GM19438 (cell line): ENCODE measurements at regions not wholly inside any gene's neighbourhood (a gene's known extent, or its start where the extent isn't known, plus 50 kb on each side); places are given as distances from the start of the nearest gene placed in this dataset.

Source experiments
- ATAC-seq: cut with Tn5 transposase; IDR thresholded peaks from one replicate; pipeline ENCODE4 v1.9.1; 2021; ENCODE audit warnings: low read depth; ENCODE audit not compliant: unreplicated experiment

DNA sequence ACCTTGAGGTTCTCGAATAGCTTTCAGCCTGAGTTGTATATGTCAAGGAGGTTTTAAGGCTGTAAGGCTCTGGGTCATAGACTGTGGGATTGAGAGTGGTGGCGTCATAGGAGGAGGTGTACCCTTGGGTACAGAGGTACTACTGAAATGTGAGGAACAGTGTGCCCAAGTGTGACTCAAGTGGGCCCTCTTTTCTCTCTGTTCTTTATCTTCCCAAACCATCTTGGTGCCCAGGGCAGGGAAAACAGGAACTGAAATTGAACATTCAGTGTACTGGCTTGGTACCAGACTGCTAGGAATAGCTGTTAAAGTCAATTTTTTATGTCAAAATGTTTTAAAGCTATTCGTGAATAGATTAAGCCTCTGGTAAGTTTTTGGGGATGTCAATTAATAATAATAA lies 136.2 kb upstream of the RPS6KA3 start:
- no peak for ATAC-seq

DNA sequence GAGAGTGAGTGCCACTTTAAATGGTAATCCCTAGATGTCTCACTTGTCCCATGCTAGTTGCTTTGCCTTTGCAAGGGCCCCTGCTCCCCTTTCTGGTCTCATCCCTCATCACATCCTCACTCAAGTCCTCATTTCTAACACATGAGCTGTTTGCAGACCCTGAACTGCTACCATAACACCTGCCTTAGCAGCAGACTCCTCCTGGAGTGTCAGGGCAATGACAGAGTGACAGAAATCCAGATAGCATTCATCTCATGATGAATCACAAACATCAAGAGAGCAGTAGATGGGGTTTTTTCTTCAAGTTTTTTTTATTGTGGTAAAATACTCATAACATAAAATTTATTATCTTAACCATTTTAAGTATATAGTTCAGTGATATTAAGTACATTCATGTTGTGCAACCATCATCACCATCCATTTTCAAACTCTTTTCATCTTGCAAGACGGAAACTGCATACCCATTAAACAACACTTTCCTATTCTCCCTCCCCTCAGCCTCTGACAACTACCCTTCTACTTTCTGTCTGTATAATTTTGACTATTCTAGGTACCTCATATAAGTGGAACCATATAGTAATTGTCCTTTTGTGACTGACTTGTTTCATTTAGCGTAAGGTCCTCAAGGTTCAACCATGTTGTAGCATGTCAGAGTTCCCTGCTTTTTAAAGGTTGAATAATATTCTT lies 133.2 kb upstream of the RPS6KA3 start:
- no peak for ATAC-seq

DNA sequence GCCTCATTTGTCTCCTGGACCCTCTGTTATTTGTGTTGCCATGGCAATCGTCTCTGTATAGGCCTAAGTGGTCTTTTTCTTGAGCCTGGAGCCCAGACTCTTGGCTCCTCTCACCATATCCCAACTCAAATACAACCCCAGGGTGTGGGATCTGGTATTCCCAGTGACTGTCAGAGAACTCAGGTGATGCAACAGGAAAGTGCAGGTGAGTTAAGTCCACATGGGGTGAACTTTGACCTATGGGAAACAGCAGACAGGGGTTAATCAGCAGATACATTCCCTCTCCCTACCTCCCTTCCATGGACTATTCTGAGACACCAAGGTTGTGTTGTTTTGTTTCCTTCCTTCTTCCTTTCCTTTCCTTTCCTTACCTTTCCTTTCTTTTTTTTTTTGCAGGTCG lies 130.9 kb upstream of the RPS6KA3 start:
- no peak for ATAC-seq

DNA sequence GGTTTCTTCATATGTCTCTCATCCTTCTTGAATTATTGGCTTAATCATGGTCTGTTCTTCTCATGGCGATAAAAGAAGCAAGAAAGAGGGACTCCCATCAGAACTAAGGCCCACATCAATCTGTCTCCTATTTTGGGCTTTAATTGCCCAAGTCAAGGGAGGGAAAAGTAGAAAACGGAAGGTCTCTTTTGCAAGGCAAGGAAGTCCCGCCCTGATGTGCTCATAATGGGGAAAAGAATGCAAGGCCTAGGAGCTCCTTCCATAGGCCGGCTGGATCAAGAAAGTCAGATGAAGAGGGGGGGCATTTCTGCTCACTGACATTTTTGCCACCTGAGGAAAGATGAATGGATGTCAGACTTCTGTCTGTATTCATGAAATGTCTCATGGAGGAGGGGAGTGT lies 127.7 kb upstream of the RPS6KA3 start:
- ATAC-seq, result no peak

DNA sequence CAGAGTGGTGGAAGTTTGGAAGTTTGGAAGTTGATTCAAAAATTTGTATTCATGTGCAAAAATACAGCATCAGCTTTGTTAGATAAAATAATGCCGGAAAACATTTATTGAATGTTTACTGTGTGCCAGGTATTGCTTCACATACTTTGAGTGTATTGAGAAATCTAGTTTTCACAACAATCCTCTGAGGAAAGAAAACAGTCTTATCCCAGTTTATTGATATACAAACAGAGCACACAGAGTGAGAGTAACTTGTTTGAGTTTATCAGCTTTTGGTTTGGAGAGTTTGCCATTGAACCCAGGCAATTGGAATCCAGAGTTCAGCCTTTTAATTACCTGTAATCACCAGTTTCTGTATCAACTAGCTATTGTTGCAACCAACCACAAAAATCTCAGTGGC lies 127.2 kb upstream of the RPS6KA3 start:
- ATAC-seq, result no peak

DNA sequence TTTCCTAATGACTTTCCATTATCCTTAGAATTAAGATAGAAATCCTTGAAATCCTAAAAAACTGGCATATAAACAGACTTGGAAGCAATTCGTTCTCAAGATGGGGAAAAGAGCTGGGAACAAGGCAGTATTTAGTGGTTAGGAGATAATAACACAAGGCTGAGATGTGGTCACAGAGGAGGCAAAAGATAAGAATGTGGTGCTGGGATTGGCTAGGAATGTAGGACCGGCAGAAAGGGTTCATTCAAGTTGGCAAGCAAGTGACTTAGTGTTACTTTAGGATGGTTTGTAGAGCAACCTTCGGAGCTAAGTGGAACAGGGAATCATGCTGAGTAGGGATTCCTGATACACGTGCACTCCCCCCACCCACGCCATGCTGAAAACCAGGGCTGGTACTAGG lies 121.9 kb upstream of the RPS6KA3 start:
- no peak for ATAC-seq

DNA sequence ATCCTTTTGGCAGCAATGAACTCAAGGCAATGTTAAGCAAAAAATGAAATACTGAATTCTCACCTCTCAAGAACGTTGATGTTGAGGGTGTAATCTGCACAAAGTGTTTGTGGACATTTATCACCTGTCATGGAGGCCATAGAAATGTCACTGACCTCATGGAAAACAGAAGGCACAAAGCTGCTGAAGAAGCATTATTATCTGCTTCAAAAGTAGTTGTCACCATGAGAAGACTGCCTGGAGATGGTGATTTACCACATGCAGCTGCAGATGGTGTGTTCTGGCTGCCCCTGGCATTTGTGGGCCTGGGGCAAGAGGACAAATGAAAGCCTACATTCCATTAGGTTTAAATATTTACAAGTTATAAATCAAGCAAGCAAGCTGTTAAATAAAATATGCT lies 116.8 kb upstream of the RPS6KA3 start:
- no peak for ATAC-seq

DNA sequence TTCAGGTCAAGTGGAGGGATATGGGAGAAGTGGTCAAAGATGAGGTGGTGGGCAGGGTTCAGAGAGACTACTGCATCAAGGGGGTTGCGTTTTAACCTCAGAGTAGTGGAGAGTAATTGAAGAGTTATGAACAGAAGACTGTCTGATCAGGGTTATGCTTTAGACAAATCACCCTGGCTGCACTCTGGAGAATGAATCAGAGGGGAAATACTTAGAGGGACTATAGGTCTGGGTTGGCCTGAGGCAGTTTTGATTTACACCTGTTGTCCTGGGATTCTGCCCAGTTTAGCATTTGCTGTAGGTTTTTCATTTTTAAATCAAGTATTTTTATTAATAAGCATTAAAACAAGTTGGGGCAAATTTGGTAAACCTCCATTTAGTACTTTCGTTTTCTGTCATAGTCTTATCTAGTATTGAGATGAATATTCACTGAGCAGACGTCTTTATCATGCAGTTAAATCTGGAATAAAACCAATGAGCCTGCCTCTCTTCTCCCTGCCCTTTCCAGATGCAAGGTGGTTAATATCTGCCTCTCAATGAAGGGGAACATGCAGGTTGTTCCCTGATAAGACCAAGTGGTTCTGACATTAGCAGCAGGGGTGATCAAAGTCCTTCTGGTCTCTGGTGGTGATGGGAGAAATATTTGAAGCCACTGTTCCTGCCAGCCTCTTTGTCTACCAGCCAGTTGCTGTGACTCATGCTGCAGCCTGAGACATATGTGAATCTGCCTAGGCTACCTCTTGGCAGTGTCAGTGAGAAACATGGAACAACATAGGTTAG lies 116.0 kb upstream of the RPS6KA3 start:
- ATAC-seq, result no peak

DNA sequence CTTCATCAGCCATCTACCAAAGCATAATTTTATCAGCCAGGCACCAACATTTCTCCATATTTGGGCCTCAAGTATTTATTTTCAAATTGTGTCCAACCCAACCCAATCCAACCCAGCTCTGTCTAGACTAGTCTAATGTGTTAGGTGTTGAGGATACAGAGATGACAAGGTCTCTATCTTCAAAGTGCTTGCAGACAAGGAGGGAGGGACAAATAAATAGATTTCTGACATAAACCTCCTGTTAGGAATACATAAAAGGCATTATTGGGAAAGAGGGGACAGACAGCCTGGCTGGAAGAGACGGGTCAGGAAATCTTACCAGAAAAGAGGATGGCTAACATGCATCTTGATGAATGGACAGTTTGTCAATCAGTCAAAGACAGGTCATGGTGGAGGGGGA lies 115.4 kb upstream of the RPS6KA3 start:
- no peak for ATAC-seq

DNA sequence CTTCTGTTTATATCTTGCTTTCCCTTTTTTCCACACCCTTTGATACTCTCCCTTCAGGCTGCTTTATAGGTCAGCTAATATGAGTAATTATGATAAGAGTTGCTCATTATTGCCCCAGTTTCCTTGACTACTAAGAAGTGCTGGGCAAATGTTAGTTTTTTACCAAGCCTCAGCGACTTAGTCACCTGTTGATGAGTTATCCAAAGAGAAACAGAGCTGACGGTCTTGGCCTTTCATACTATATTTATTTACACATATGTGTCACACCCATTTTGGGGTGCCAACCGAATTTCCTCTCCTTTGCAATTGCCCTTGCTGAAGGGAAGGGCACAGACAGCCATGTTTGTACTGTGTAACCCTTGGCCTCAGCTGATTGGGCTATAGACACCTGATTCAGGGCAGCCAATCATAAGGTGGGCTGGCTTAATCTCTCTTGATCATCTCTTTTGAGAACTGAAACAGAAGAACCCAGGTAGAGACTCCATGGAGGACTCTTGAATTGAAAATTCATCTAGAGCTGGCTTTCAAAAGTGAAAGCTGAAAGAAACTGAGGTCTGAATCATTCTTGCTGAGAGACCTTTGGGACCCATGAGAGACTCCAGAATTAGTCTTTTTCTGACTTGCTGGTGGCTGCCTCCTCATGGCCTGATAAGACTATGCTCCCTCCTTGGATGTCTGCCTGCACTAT lies 111.7 kb upstream of the RPS6KA3 start:
- peak; percentile 65 for ATAC-seq

DNA sequence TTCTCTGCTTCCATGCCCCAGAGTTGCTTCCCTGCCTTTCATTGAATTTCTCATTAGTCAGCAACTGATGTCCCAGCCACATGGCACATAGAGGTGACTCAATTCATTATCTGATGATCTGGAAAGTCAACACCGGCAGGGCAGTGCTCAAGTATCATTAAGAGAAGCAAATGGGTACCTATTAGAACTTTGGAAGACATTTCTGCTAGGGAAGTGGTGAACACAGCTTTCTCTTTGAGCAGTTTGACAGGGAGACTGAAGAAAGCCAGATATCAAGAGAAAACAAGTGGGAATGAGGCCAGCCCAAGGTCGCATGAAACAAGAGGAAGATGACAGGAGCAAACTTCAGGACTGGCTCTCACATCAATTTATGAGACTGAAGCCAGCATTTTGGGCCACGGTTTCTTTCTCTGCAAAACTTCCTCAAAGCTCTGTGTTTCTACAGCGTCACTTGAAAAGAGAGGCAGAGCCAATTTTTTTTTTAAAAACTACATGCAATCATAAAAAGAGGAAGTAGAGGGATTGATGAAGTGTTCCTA lies 108.3 kb upstream of the RPS6KA3 start:
- no peak for ATAC-seq

DNA sequence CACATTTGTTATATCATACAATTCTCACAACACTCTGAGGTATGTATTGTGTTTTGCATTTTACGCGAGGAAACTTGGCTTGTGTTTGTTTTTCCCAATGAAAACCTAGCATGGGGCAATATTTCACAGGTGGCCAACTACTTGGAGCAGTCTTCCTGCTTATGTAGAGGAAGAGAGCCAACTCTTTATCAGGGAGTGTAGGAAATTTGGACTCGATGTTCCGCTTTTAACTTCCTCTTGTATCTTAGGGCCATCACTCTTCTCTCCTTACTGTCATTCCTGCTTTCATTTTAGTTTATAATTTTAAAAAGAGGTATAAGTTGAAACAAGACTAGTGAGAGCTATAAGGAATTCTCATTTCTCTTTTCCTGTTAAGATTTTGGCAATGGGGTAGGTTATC lies 107.7 kb upstream of the RPS6KA3 start:
- no peak for ATAC-seq

DNA sequence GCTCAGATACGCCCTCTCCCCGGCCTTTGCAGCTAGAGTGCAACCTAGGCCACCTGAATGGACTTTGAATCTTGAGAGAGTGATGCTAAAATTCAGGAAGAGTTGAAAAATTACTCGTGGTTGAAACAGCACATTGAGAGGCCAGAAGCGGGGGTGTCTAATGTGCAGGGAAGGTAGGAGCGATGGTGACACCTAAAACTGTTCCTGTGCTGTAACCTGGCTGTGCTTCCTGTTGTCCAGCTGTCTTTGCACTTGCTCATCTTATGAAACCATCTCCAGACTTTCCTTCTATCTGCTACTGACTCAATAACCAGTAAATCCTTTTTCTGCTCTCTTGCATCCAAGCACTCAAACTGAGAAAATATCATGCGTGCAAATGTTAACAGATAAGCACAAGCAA lies 106.4 kb upstream of the RPS6KA3 start:
- no peak for ATAC-seq

DNA sequence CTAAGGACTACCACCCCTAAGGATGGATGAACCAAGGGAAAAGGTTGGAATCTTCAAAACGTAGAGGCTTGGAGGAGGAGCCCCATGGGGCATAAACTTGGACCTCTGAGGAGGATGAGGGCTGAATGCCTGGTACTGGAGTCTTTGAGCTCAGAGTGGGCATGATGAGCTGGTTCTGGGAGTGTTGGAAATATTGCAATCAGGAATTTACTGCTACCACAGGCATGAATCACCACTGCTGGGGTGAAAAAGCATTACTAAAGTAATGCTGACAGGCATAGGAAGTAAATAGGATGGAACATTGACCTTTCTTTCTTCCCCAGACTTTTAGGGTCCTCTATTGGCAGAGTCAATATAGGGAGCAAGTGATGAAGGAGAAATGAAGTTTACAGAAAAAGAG lies 105.8 kb upstream of the RPS6KA3 start:
- ATAC-seq, result no peak

DNA sequence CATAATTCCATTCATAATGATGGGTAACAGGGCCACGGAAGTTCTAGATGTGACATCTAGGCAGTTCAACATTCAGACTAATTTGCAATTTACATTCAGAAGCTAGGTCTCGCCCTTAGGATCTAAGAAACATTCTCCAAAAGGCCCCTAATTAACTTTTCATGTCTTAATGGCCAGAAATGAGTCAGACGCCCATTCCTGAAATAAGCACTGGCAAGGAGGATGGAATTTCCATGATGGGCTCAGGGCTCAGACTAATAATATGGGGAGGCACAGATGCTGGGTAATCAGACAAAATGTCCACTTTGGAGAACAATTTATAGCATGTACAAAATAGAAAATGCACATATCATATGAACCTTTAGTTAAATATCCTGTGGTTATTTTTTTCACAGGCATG lies 102.8 kb upstream of the RPS6KA3 start:
- ATAC-seq, result no peak

DNA sequence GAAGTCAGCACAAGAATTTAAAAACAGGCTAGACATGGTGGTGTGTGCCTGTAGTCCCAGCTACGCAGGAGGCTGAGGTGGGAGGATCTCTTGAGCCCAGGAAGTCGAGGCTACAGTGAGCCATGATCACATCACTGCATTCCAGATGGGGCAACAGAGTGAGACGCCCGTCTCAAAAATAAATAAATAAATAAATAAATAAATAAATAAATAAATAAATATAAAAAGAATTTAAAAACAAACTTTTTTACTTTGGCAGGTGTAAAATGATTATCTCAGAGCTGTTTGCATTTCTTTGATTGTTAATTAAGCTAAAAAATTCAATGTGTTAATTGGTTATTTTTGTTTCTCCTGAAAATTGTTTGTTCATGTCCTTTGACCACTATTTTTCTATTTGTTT lies 97.5 kb upstream of the RPS6KA3 start:
- ATAC-seq, result no peak

DNA sequence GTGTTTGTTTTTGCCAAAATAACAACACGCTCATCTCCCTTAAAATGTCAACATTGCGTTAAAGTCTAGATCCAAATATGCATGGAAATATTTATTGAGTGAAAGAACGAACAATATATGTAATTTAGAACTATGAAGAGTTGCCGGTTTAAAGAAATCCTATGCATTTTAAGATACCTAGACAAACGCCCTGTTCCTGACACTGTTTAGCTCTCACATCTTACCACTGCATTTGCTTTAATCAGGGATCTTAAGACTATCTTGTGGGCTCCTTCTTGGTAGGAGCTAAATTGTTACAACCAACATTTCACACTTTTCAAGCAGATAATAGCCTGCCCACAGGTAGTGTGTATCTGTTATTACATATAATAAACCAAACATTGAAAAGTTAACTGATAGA lies 96.6 kb upstream of the RPS6KA3 start:
- ATAC-seq, result no peak

DNA sequence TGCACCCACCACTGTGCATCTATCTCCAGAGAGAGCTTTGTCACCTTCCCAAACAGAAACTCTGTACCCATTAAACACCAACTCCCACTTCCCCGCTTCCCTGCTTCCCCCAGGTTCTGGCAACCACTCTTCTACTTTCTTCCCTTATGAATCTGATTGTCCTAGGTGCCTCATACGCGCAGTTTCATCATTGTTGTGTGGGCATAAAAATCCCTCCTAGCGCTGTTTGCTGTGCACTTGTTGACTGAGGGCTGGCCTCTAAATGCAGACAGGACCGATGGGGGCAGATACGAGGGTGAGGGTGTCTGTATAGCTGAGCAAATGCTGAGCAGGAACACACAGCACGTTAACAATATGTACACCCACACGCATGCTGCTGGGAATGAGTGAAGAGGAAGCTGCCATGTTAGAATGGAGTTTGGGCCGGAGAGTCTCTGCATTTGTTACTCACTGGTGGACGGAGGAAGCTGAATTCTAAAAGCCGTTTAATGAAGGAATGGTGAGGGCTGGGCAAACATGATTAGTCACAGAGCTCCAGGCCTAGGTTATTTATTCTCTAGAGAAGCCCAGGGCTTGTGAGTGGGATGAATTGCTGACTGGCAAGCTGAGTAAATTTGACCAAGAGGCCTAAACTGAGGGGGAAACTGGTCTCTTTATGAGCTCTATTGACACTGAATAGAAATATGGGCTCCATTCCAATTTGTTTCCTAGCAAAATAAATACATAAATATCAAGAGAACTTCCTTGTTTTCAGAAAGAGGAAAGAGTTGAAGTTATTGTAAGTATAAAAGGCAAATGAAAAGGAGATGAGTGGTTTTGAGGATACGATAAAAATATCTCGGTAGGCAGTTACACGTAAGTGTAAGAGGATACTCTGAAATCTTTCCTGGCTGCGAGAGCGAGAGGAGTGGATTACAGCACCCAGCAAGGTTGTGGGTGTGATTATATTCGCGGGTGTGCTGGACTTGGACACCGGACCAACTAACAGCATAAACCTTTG lies 95.9 kb upstream of the RPS6KA3 start:
- ATAC-seq, result no peak

DNA sequence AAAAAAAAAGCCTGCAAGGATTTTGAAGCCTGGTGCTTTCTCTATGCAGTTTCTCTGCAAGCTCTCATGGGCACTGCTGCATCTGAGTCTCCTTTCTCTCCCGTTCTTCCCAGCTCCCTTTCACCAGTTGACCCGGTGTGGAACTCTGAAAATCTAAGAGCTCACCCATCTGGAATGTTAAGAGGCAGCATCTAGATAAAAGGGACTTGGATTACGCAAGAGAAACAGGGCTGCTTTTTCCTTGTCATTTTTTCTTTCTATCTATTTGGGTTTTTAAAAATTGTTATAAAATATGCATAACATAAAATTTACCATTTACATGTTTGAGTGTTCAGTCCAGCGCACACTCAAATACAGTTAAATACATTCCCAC lies 95.2 kb upstream of the RPS6KA3 start:
- ATAC-seq, result no peak

DNA sequence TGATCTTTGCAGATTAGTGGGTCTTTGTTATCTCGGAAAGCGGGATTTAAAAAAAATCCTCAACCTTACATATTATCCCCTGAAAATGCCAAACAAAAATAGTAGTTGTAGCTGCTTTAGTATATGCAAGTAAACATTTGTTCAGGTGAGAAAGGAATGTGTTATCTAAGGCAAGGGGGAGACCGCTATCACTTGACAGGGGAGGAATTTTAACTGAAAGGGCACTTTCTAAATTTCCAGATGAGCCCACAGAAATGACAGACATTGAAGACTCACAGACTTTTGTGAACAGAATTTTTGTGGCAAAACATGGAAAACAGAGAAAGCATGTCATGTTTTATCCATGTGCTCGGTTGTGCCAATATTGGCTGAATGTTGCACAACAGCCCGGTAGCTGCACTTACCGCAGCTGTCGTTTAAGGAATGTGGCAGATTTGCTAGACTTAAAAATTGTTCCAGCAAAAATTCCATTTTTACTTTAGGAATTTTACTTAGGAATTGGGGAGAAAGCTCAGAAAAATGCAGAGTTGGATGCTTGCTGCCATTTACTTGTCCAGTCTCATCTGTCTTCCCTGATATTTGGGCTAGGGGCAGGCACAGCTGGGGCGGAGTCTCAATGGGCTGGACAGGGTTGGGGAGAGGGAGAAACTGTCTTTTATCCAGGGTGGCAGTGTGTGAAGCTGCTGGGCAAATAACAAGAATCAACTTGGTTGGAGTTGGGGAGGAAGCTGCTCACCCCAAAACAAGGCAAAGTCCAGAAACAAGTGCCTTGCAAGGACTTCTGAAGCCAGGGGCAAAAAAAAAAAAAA lies 94.6 kb upstream of the RPS6KA3 start:
- ATAC-seq, result no peak
